ENCODE measurements at regions not wholly inside any gene's neighbourhood (a gene's known extent, or its start where the extent isn't known, plus 50 kb on each side); places are given as distances from the start of the nearest gene placed in this dataset.

GRCh38 chr12:107978201-107978600 is 150.9 kb upstream of the WSCD2 start:
- no peak for DNase-seq (ENCODE audit: low read depth in 2 of 2)

GRCh38 chr12:107978641-107979040 is 150.4 kb upstream of the WSCD2 start:
- DNase-seq (ENCODE audit: low read depth in 2 of 2): no peak

- DNase-seq (ENCODE audit: low read depth in 2 of 2): no peak
Measured at GRCh38 chr12:107983756-107984472, 145.2 kb upstream of the WSCD2 start.

- DNase-seq (ENCODE audit: low read depth in 2 of 2): no peak
Measured at GRCh38 chr12:107984973-107985372, 144.1 kb upstream of the WSCD2 start.

GRCh38 chr12:107986183-107986582 is 142.9 kb upstream of the WSCD2 start:
- DNase-seq (ENCODE audit: low read depth in 2 of 2): no peak

- peak in 1 of 2 donors; percentile 5 for DNase-seq (ENCODE audit: low read depth in 2 of 2)
Measured at GRCh38 chr12:107990325-107990724, 138.8 kb upstream of the WSCD2 start.

- no peak for DNase-seq (ENCODE audit: low read depth in 2 of 2)
Measured at GRCh38 chr12:107992029-107992428, 137.1 kb upstream of the WSCD2 start.

GRCh38 chr12:107992870-107993451 is 136.1 kb upstream of the WSCD2 start:
- no peak for DNase-seq (ENCODE audit: low read depth in 2 of 2)

- DNase-seq (ENCODE audit: low read depth in 2 of 2): no peak
Measured at GRCh38 chr12:107998863-107999262, 130.2 kb upstream of the WSCD2 start.

- DNase-seq (ENCODE audit: low read depth in 2 of 2): no peak
Measured at GRCh38 chr12:108000111-108000510, 129.0 kb upstream of the WSCD2 start.

- no peak for DNase-seq (ENCODE audit: low read depth in 2 of 2)
Measured at GRCh38 chr12:108004319-108004718, 124.8 kb upstream of the WSCD2 start.

GRCh38 chr12:108008163-108008905 is 120.8 kb upstream of the WSCD2 start:
- DNase-seq (ENCODE audit: low read depth in 2 of 2): no peak

GRCh38 chr12:108009442-108010070 is 119.5 kb upstream of the WSCD2 start:
- no peak for DNase-seq (ENCODE audit: low read depth in 2 of 2)

GRCh38 chr12:108016022-108016564 is 113.0 kb upstream of the WSCD2 start:
- no peak for DNase-seq (ENCODE audit: low read depth in 2 of 2)

- DNase-seq (ENCODE audit: low read depth in 2 of 2): no peak
Measured at GRCh38 chr12:108017472-108018057, 111.5 kb upstream of the WSCD2 start.

GRCh38 chr12:108019862-108020261 is 109.2 kb upstream of the WSCD2 start:
- no peak for DNase-seq (ENCODE audit: low read depth in 2 of 2)

GRCh38 chr12:108021141-108021540 is 107.9 kb upstream of the WSCD2 start:
- DNase-seq (ENCODE audit: low read depth in 2 of 2): no peak

GRCh38 chr12:108021949-108022522 is 107.1 kb upstream of the WSCD2 start:
- DNase-seq (ENCODE audit: low read depth in 2 of 2): no peak

GRCh38 chr12:108029051-108029835 is 99.8 kb upstream of the WSCD2 start:
- DNase-seq (ENCODE audit: low read depth in 2 of 2): no peak

GRCh38 chr12:108033090-108033489 is 96.0 kb upstream of the WSCD2 start:
- no peak for DNase-seq (ENCODE audit: low read depth in 2 of 2)

- DNase-seq (ENCODE audit: low read depth in 2 of 2): no peak
Measured at GRCh38 chr12:108035372-108035771, 93.7 kb upstream of the WSCD2 start.

Measured in stimulated activated CD4-positive, alpha-beta T cell treated with anti-CD3 and anti-CD28 coated beads, Interleukin-1b, Interleukin-23, amount 100 ng/mL, for 4 hours (primary cell).